ENCODE measurements at regions not wholly inside any gene's neighbourhood (a gene's known extent, or its start where the extent isn't known, plus 50 kb on each side); places are given as distances from the start of the nearest gene placed in this dataset.

DNA sequence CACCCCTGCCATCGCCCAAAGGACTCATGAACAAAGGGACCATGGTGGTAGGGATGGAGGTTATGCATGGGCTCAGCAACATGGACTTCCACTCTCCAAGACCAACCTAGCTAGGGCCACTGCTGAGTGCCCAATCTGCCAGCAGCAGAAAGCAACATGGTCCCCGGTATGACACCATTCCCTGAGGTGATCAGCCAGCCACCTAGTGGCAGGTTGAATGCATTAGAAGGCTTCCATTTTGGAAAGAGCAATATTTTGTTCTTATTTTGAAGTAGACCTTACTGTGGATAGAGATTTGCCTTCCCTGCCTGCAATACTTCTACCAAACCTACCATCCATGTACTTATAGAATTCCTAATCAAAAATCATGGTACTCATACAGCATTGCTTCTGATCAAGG, 99.8 kb downstream of the METTL4 start:
- H3K4me3 Mint-ChIP-seq (ENCODE audit: unreplicated experiment): no peak overlapping the region
- peaks cover 4% of the 10 kb centered on the region for H3K36me3 Mint-ChIP-seq (ENCODE audit: low read depth, unreplicated experiment)
- no peak for DNase-seq (ENCODE audit: low spot score)
- H3K27ac Mint-ChIP-seq (ENCODE audit: unreplicated experiment): no peak overlapping the region
- H3K9me3 Mint-ChIP-seq (ENCODE audit: unreplicated experiment): no peaks in the 10 kb centered on the region
- H3K4me1 Mint-ChIP-seq (ENCODE audit: unreplicated experiment): peaks cover 6% of the 10 kb centered on the region
- TF ChIP-seq, protein P1, sequence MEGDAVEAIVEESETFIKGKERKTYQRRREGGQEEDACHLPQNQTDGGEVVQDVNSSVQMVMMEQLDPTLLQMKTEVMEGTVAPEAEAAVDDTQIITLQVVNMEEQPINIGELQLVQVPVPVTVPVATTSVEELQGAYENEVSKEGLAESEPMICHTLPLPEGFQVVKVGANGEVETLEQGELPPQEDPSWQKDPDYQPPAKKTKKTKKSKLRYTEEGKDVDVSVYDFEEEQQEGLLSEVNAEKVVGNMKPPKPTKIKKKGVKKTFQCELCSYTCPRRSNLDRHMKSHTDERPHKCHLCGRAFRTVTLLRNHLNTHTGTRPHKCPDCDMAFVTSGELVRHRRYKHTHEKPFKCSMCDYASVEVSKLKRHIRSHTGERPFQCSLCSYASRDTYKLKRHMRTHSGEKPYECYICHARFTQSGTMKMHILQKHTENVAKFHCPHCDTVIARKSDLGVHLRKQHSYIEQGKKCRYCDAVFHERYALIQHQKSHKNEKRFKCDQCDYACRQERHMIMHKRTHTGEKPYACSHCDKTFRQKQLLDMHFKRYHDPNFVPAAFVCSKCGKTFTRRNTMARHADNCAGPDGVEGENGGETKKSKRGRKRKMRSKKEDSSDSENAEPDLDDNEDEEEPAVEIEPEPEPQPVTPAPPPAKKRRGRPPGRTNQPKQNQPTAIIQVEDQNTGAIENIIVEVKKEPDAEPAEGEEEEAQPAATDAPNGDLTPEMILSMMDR (IDR thresholded peaks at IDR 0.05; ENCODE audit: unreplicated experiment): no peak
- peaks cover 2% of the 10 kb centered on the region for H3K27me3 Mint-ChIP-seq (ENCODE audit: unreplicated experiment)

DNA sequence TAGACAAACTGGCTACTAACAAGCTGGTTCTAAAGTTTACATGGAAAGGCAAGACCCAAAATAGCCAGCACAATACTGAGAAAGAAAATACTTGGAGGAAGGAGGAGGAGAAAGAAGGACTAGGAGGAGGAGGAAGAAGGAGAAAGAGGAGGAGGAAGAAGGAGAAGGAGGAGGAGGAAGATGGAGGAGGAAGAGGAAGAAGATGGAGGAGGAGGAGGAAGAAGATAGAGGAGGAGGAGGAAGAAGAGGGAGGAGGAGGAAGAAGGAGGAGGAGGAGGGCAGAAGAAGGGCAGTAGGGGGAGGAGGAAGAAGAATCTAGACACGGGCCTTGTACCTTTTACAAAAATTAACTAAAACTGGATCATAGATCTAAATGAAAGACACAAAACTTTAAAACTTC, 92.6 kb downstream of the METTL4 start:
- DNase-seq (ENCODE audit: low spot score): no peak
- no peaks in the 10 kb centered on the region for H3K9me3 Mint-ChIP-seq (ENCODE audit: unreplicated experiment)
- H3K27ac Mint-ChIP-seq (ENCODE audit: unreplicated experiment): no peak overlapping the region
- no peaks in the 10 kb centered on the region for H3K4me1 Mint-ChIP-seq (ENCODE audit: unreplicated experiment)
- TF ChIP-seq, protein P1 (IDR thresholded peaks at IDR 0.05; ENCODE audit: unreplicated experiment): no peak
- peaks cover 2% of the 10 kb centered on the region for H3K27me3 Mint-ChIP-seq (ENCODE audit: unreplicated experiment)
- H3K36me3 Mint-ChIP-seq (ENCODE audit: low read depth, unreplicated experiment): no peaks in the 10 kb centered on the region
- H3K4me3 Mint-ChIP-seq (ENCODE audit: unreplicated experiment): no peak overlapping the region

DNA sequence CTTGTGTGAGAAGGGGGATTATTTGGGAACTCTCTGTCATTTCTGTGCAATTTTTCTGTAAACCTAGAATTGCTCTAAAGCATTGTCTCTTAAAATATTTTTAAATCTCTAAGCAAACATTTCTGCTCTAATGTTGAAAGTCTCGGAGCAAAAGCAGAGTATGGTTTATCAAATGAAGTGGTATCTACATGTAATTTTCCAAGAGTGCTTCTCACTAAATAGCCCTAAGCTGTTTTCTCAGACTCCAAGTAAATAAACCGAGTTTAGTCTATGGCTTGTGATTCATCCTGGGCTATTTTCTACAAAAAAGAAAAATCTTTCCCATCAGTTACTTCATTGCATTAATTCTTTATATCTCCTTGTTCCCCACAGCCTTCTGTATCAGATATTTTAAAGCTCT, 90.8 kb downstream of the METTL4 start:
- no peak overlapping the region for H3K27ac Mint-ChIP-seq (ENCODE audit: unreplicated experiment)
- H3K27me3 Mint-ChIP-seq (ENCODE audit: unreplicated experiment): peaks cover 2% of the 10 kb centered on the region
- H3K4me1 Mint-ChIP-seq (ENCODE audit: unreplicated experiment): no peaks in the 10 kb centered on the region

DNA sequence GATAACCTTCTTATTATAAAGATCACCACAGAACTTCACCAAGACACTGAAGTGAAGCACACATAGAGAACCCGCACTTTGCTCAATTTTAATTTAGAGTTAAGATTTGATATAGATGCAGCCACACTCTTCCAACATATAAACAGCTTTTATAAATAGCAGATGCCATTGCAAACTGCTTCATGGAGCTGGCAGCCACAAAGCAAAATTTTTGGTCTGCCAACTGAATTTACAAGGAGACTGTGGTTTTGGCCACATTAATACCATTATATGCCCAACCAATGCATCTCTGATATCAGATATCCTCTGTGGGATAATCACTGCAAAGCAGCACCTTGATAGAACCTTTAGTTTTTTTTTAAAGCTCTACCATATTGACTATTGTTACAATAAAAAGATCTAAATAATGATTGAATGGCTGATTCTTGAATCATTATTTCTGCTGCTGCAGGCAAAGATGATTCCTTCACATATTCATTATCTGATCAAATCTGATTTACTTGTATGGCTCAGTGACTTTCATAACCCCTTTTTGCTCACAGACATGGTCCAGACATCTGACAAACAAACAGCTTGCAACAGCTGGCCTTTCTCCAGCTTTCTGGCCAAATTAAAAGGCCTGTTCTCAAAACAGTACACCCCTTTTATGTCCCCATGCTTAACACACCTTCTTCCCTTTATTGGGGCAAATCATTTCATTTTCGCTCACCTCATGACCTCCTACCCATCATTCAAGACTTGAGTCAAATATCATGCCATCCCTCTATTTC, 88.4 kb downstream of the METTL4 start:
- Mint-ChIP-seq H3K27me3 (ENCODE audit: unreplicated experiment) (no peaks in the 10 kb centered on the region), H3K4me3 (ENCODE audit: unreplicated experiment) (no peak overlapping the region), H3K27ac (ENCODE audit: unreplicated experiment) (no peak overlapping the region), H3K4me1 (ENCODE audit: unreplicated experiment) (peaks cover 5% of the 10 kb centered on the region), H3K36me3 (ENCODE audit: low read depth, unreplicated experiment) (no peaks in the 10 kb centered on the region), H3K9me3 (ENCODE audit: unreplicated experiment) (no peaks in the 10 kb centered on the region)
- TF ChIP-seq, protein P1 (IDR thresholded peaks at IDR 0.05; ENCODE audit: unreplicated experiment): no peak
- DNase-seq (ENCODE audit: low spot score): no peak

More for the DNA sequence above, 90.8 kb downstream of the METTL4 start:
- TF ChIP-seq, protein P1 (IDR thresholded peaks at IDR 0.05; ENCODE audit: unreplicated experiment): no peak
- Mint-ChIP-seq H3K4me3 (ENCODE audit: unreplicated experiment) (no peak overlapping the region), H3K36me3 (ENCODE audit: low read depth, unreplicated experiment) (no peaks in the 10 kb centered on the region), H3K9me3 (ENCODE audit: unreplicated experiment) (no peaks in the 10 kb centered on the region)
- no peak for DNase-seq (ENCODE audit: low spot score)

DNA sequence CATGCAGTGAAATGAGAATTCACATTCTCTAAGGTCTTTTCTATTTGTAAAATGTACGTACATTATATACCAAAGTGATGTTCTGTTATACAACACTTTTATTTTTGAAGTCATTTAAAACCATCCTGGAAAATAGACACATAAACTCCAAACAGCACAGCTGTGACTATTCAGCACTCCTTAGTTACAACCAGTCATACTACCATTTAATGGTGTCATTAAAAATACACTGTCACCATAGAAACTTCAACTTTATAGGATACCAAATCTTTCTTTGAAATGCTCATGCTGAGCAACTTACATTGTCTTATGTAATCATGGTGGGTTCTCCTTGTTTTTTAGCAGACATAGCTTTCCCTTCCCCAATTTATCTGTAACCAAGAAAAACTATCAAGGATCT, 85.3 kb downstream of the METTL4 start:
- Mint-ChIP-seq H3K9me3 (ENCODE audit: unreplicated experiment) (no peaks in the 10 kb centered on the region), H3K36me3 (ENCODE audit: low read depth, unreplicated experiment) (no peaks in the 10 kb centered on the region), H3K4me3 (ENCODE audit: unreplicated experiment) (no peak overlapping the region), H3K4me1 (ENCODE audit: unreplicated experiment) (peaks cover 7% of the 10 kb centered on the region), H3K27me3 (ENCODE audit: unreplicated experiment) (no peaks in the 10 kb centered on the region), H3K27ac (ENCODE audit: unreplicated experiment) (no peak overlapping the region)
- TF ChIP-seq, protein P1 (IDR thresholded peaks at IDR 0.05; ENCODE audit: unreplicated experiment): no peak
- DNase-seq (ENCODE audit: low spot score): no peak
